Prostate gland (tissue), 2 donors: ENCODE measurements at regions not wholly inside any gene's neighbourhood (a gene's known extent, or its start where the extent isn't known, plus 50 kb on each side); places are given as distances from the start of the nearest gene placed in this dataset.

Experiments used
- POLR2A ChIP-seq: fragments of 450-650 bp; IDR thresholded peaks from one replicate; pipeline ENCODE4 v1.6.1; 2016; ENCODE audit warnings: antibody characterized with exemption, mild to moderate bottlenecking
- TF ChIP-seq, protein P1 (sequence below), 4 experiments: fragments of 200-600 bp in 2 of 4; fragments of 450-650 bp in 2 of 4; sonication (generic) in 2 of 4; IDR thresholded peaks; 1 replicate in 3 of 4; 2 replicates in 1 of 4; pipeline ENCODE4 v1.5.1; 2016 to 2019; ENCODE audit warnings: antibody characterized with exemption in 4 of 4, mild to moderate bottlenecking in 2 of 4, moderate library complexity in 2 of 4

DNA sequence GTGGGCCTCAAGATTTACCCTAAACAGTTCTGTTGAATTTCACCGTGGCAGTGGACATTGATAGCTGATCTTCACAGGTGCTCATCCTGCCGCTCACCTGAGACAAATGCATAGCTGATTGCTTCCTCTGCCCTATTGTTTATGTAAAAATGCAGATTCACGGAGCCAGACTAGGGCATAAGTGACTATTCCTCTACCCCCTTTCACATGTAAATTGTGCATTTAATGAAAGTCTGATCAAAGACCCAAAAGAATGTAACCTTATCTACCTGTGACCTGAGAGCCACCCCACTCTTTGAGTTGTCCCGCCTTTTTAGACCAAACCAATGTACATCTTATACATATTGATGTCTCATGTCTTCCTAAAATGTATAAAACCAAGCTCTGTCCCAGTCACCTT is 312.4 kb upstream of the CDH5 start:
- TF ChIP-seq, protein P1, sequence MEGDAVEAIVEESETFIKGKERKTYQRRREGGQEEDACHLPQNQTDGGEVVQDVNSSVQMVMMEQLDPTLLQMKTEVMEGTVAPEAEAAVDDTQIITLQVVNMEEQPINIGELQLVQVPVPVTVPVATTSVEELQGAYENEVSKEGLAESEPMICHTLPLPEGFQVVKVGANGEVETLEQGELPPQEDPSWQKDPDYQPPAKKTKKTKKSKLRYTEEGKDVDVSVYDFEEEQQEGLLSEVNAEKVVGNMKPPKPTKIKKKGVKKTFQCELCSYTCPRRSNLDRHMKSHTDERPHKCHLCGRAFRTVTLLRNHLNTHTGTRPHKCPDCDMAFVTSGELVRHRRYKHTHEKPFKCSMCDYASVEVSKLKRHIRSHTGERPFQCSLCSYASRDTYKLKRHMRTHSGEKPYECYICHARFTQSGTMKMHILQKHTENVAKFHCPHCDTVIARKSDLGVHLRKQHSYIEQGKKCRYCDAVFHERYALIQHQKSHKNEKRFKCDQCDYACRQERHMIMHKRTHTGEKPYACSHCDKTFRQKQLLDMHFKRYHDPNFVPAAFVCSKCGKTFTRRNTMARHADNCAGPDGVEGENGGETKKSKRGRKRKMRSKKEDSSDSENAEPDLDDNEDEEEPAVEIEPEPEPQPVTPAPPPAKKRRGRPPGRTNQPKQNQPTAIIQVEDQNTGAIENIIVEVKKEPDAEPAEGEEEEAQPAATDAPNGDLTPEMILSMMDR (IDR thresholded peaks at IDR 0.05), result no peak
- TF ChIP-seq POLR2A, result no peak
